Epithelial cell of esophagus (primary cell): ENCODE measurements at regions not wholly inside any gene's neighbourhood (a gene's known extent, or its start where the extent isn't known, plus 50 kb on each side); places are given as distances from the start of the nearest gene placed in this dataset.

Experiments
- DNase-seq: peaks from one replicate; pipeline ENCODE4 v3.0.0; 2010; ENCODE audit warnings: low read depth
- H3K4me3 ChIP-seq: 2 replicates; pipeline ENCODE4 v1.5.1; 2011; ENCODE audit warnings: mild to moderate bottlenecking, low read length, control low read depth
- TF ChIP-seq, protein P1 (sequence below): IDR thresholded peaks from 2 replicates; pipeline ENCODE4 v1.5.1; 2011; ENCODE audit warnings: low read depth, mild to moderate bottlenecking, low read length, control low read depth, inconsistent platforms; ENCODE audit not compliant: insufficient read depth; ENCODE audit errors: missing control alignments

DNA sequence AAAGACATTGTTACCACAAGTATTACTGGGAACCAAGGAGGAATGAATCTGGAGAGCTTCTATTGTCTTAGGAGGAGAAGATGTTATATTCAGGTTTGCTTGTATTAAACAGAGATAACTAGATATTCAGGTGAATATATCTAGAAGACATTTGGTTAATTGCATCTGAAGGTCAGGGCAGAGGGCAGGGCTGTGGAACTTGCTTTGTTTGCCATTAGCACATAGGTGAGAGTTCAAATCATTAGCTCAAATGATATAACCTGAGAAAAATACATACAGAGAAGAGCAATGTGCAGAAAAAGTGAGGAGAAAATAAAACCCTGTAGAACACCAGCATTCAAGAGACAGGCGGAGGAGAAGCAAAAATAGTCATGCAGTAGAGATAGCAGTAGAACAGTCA, 116.8 kb downstream of the DNAJB9 start:
- TF ChIP-seq, protein P1, sequence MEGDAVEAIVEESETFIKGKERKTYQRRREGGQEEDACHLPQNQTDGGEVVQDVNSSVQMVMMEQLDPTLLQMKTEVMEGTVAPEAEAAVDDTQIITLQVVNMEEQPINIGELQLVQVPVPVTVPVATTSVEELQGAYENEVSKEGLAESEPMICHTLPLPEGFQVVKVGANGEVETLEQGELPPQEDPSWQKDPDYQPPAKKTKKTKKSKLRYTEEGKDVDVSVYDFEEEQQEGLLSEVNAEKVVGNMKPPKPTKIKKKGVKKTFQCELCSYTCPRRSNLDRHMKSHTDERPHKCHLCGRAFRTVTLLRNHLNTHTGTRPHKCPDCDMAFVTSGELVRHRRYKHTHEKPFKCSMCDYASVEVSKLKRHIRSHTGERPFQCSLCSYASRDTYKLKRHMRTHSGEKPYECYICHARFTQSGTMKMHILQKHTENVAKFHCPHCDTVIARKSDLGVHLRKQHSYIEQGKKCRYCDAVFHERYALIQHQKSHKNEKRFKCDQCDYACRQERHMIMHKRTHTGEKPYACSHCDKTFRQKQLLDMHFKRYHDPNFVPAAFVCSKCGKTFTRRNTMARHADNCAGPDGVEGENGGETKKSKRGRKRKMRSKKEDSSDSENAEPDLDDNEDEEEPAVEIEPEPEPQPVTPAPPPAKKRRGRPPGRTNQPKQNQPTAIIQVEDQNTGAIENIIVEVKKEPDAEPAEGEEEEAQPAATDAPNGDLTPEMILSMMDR = no peak
- no peak overlapping the region for H3K4me3 ChIP-seq
- no peak for DNase-seq

GRCh38 chr7:108697254-108697653, 127.6 kb downstream of the DNAJB9 start:
- no peak for DNase-seq
- TF ChIP-seq, protein P1 = no peak

DNA sequence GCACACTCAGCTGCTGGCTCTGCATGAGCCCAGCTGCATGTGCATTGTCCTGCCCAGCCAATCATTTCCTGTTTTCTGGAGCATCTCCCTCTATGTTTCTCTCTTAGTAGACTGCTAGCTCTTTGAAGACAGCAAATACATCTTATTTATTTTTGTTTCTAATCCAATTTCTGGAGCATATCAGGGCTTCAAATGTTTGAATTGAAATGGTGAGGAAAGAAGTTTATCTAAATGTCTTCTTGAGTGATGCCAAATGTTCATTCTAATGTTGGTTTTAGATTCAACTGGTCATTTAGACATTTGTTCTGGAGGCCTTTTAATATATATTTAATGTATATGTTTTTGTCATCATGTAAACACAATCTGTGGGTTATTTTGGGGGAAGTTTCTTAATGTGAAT, 141.9 kb downstream of the DNAJB9 start:
- no peak for DNase-seq
- H3K4me3 ChIP-seq = no peak overlapping the region
- TF ChIP-seq, protein P1 = no peak

More at GRCh38 chr7:108697254-108697653, 127.6 kb downstream of the DNAJB9 start:
- H3K4me3 ChIP-seq = no peak overlapping the region

- TF ChIP-seq, protein P1 = no peak
- no peak for DNase-seq
Measured at GRCh38 chr7:108716783-108717182, 147.1 kb downstream of the DNAJB9 start.

DNA sequence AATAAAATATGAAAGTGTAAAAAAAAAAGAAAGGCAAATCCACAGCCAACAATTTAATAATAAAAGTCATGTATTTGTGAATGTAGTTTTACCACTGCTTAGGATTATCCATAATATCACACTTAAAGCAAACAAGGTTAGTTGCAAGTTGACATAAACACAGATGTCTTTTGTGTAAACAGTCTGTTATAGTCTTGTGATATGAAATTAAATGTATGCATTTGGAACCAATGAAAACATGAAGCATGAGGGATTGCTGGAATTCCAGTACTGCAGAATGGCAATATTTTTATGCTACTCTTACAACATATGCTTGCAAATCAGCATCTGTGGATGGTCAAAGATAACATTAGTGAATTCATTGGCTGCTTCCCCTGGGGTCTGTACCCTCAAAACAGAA, 148.1 kb downstream of the DNAJB9 start:
- H3K4me3 ChIP-seq = no peak overlapping the region
- TF ChIP-seq, protein P1 = no peak
- DNase-seq = no peak

More at GRCh38 chr7:108716783-108717182, 147.1 kb downstream of the DNAJB9 start:
- no peak overlapping the region for H3K4me3 ChIP-seq

- H3K4me3 ChIP-seq = no peak overlapping the region
- TF ChIP-seq, protein P1 = no peak
- DNase-seq = no peak
Measured at GRCh38 chr7:108719631-108720030, 150.0 kb downstream of the DNAJB9 start.

DNA sequence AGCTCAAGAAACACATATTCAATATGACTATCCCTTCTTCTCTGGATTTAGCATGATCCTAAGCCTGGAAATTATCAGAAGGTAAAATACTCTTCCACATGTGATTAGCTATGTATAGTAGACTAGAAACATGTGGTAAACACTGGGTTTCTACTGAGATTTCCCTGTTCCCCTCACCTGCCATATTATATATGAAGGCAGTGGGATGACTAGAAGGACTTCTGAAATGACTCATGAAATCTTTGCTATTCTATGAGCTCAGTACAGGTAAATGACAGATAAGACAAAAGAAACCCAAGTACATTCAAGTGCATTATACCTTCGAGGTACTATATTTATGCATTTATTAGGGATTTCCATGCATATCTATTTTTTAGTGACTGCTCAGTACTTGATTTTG, 152.9 kb downstream of the DNAJB9 start:
- no peak for DNase-seq
- TF ChIP-seq, protein P1 = no peak
- no peak overlapping the region for H3K4me3 ChIP-seq
